ENCODE measurements at regions not wholly inside any gene's neighbourhood (a gene's known extent, or its start where the extent isn't known, plus 50 kb on each side); places are given as distances from the start of the nearest gene placed in this dataset.

DNA sequence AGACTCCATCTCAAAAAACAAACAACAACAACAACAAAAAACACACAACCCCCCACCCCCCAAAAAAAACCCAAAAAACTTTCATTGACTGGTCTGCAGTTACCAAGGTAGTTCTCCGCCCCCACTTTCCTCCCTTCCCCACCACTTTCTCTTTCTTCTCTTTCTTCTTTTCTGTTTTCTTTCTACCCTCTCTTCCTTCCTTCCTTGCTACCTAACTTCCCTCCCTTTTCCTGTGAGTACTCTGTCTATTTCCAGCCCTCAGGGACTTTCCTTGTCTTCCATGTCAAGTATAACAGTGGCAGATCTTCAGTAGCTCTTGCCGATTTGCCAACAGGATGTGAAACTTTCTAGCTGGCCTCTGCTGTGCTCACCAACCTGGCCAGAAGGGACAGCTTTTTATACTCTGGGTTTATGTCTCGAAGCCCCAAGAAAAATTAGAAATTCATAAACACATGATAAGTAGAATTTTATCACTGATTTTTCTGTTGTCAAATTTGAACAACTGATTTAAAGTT lies 399.5 kb downstream of the QKI start:
- H3K27ac ChIP-seq: no peak overlapping the region
- no peak for TF ChIP-seq CTCF (conservative IDR thresholded peaks at IDR 0.05)

- no peak overlapping the region for H3K27ac ChIP-seq
- no peak for TF ChIP-seq CTCF (conservative IDR thresholded peaks at IDR 0.05)
These were observed 396.8 kb downstream of the QKI start for GRCh38 chr6:163811317-163811716.

DNA sequence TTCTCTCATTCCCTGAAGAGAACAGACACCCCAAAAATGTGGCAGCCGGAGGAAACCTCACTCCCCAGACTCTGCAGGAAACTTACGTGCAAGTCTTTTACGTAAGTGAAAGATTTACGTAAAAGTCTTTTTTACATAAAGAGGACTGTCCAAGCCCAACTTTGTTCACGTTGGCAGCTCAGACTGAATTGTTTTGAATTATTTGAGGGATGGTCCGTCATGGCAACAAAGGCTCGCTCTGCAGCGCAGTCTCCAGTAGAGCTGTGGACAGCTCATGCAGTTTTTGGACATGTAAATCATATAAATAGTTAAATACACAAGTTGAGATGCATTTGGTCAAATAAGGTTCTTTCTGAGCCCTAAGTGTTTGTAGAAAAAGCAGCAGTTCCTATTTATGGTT lies 394.8 kb downstream of the QKI start:
- no peak overlapping the region for H3K27ac ChIP-seq
- TF ChIP-seq CTCF (conservative IDR thresholded peaks at IDR 0.05): no peak

GRCh38 chr6:163808871-163809270 lies 394.4 kb downstream of the QKI start:
- H3K27ac ChIP-seq: no peak overlapping the region
- TF ChIP-seq CTCF (conservative IDR thresholded peaks at IDR 0.05): no peak

DNA sequence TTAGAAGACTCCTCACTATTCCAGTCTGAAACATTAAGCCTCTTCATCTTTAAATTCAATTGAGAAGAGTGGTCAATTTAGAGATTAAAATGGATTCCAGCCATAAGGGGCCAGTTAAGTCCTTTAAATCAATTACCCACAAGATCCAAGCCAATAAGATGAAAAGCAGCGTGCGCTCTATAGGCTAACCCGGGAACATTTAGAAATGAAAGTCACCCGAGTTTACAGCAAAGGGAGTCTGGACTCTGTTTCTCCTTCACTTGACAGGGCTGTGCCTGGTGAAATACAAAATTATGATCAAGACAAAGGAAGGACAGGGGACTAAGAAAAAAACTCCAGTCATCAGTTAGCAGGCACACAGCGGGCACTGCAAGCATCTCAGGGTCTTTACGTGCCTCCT lies 393.7 kb downstream of the QKI start:
- no peak overlapping the region for H3K27ac ChIP-seq
- TF ChIP-seq CTCF (conservative IDR thresholded peaks at IDR 0.05): no peak

GRCh38 chr6:163806755-163807499 lies 392.4 kb downstream of the QKI start:
- no peak overlapping the region for H3K27ac ChIP-seq

GRCh38 chr6:163804991-163805390 lies 390.5 kb downstream of the QKI start:
- no peak for TF ChIP-seq CTCF (conservative IDR thresholded peaks at IDR 0.05)
- H3K27ac ChIP-seq: no peak overlapping the region

More at GRCh38 chr6:163806755-163807499, 392.4 kb downstream of the QKI start:
- no peak for TF ChIP-seq CTCF (conservative IDR thresholded peaks at IDR 0.05)
